Vagina (tissue), 2 donors: ENCODE measurements at regions not wholly inside any gene's neighbourhood (a gene's known extent, or its start where the extent isn't known, plus 50 kb on each side); places are given as distances from the start of the nearest gene placed in this dataset.

Experiments used
- DNase-seq, 2 donors: peaks; one replicate each; pipeline ENCODE4 v3.0.0-alpha.2; 2017; ENCODE audit errors: extremely low spot score in 2 of 2
- H3K27ac ChIP-seq: fragments of 200-600 bp; sonication (generic); one replicate; pipeline ENCODE4 v1.5.1; 2019
- H3K27me3 ChIP-seq: fragments of 200-600 bp; sonication (generic); one replicate; pipeline ENCODE4 v1.5.1; 2019
- H3K36me3 ChIP-seq, 2 donors: fragments of 200-600 bp; sonication (generic); one replicate each; pipeline ENCODE4 v1.5.1; 2017 to 2019
- H3K4me1 ChIP-seq: fragments of 200-600 bp; sonication (generic); one replicate; pipeline ENCODE4 v1.5.1; 2019
- H3K4me3 ChIP-seq, 2 donors: fragments of 200-600 bp; sonication (generic); 1 replicate in 1 of 2; 2 replicates in 1 of 2; pipeline ENCODE4 v1.5.1; 2016 to 2019
- H3K9me3 ChIP-seq: fragments of 200-600 bp; sonication (generic); one replicate; pipeline ENCODE4 v1.5.1; 2019
- POLR2A ChIP-seq, 2 donors: fragments of 450-650 bp; IDR thresholded peaks; one replicate each; pipeline ENCODE4 v1.6.1; 2017; ENCODE audit warnings: antibody characterized with exemption in 2 of 2, mild to moderate bottlenecking in 2 of 2, moderate library complexity in 2 of 2
- POLR2AphosphoS5 ChIP-seq, 2 donors: sonication (generic); formaldehyde crosslinking; IDR thresholded peaks; one replicate each; pipeline ENCODE4 v1.9.0; 2017; ENCODE audit warnings: antibody characterized with exemption in 2 of 2, mild to moderate bottlenecking in 2 of 2, low read depth in 1 of 2; ENCODE audit not compliant: insufficient read depth in 1 of 2
- intact Hi-C: fragments of 100-400 bp; cut with DNase I; formaldehyde crosslinking; loops from one replicate; pipeline ENCODE4 v1.15.1; 2023
- TF ChIP-seq, protein P1 (sequence below), 3 experiments: fragments of 450-650 bp in 2 of 3; fragments of 200-600 bp in 1 of 3; sonication (generic) in 1 of 3; IDR thresholded peaks; one replicate each; pipeline ENCODE4 v1.5.1; 2017 to 2019; ENCODE audit warnings: antibody characterized with exemption in 3 of 3, mild to moderate bottlenecking in 2 of 3, moderate library complexity in 2 of 3

DNA sequence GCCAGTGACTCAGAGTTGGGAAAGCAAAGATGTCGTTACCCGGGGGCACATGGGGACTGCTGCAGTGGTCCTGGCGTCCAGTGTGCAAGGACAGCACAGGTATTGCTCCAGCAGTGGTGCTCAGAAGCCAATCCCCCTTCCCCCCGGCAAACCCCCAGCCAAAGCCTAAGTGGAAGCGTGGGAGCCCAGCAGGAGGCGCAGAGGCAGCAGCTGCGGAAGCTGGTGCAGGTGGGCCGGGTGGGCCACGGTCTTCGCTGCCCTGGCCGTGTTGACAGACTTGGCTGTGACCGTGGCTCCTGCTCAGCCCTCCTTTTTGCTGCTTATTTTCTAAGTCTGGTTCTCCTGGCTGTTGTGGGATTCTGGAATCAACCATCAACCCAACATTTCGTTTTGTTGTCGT lies 369.8 kb upstream of the ST6GAL2 start:
- Histone ChIP-seq H3K36me3 (no peaks in the 10 kb centered on the region), H3K27me3 (no peaks in the 10 kb centered on the region), H3K27ac (no peak overlapping the region), H3K4me1 (no peaks in the 10 kb centered on the region), H3K9me3 (no peaks in the 10 kb centered on the region), H3K4me3 (no peak overlapping the region)
- no peak for DNase-seq
- TF ChIP-seq, protein P1, sequence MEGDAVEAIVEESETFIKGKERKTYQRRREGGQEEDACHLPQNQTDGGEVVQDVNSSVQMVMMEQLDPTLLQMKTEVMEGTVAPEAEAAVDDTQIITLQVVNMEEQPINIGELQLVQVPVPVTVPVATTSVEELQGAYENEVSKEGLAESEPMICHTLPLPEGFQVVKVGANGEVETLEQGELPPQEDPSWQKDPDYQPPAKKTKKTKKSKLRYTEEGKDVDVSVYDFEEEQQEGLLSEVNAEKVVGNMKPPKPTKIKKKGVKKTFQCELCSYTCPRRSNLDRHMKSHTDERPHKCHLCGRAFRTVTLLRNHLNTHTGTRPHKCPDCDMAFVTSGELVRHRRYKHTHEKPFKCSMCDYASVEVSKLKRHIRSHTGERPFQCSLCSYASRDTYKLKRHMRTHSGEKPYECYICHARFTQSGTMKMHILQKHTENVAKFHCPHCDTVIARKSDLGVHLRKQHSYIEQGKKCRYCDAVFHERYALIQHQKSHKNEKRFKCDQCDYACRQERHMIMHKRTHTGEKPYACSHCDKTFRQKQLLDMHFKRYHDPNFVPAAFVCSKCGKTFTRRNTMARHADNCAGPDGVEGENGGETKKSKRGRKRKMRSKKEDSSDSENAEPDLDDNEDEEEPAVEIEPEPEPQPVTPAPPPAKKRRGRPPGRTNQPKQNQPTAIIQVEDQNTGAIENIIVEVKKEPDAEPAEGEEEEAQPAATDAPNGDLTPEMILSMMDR (IDR thresholded peaks at IDR 0.05): no peak
- no peak for TF ChIP-seq POLR2AphosphoS5 (IDR thresholded peaks at IDR 0.05; ENCODE audit: insufficient read depth in 1 of 2, low read depth in 1 of 2)
- TF ChIP-seq POLR2A (IDR thresholded peaks at IDR 0.05): no peak
- intact Hi-C loops: no loop called here

DNA sequence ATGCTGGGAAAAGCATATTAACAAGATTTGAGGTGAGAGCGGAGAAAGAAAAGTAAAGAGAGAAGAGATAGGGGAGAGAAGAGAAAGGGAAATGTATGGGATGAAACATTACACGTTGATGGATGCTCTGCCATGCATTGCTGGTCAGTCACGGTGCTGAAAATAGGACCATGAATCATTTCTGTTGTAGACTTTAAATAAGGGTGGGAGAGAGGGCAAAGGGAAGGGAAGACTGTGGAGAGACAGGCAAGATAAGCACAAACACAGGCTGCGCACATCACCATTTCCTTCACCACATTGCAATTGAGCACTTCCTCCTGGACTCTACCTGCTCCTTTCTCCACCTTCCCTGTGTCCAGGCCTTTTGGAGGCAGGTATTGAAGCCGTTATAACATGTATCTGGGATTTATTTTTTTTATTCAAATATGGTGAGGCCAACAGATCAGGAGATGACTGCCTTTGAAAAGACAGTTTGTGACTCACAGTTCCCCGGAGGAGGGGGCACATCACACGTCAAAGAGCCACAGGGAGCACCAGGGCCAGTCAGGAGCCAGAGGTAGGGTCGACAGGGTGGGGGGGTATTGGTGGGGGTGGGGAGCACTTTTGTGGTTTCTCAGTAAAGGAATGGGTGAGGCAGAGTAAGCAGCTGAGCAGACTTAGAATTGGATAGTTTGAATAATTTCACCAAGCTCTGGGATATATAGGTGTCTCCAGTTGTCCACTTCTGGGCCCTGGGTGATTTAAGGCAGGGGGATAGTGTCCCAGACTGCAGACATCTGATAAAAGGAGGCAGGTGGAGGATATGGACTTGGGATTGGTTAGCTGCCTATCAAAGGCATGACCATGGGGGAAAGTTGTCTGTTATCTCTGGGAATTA lies 372.8 kb upstream of the ST6GAL2 start:
- Histone ChIP-seq H3K4me1 (no peaks in the 10 kb centered on the region), H3K36me3 (no peaks in the 10 kb centered on the region), H3K4me3 (no peak overlapping the region), H3K27ac (no peak overlapping the region), H3K27me3 (no peaks in the 10 kb centered on the region), H3K9me3 (no peaks in the 10 kb centered on the region)
- intact Hi-C loops: no loop called here
- TF ChIP-seq, protein P1 (IDR thresholded peaks at IDR 0.05): no peak
- TF ChIP-seq POLR2A (IDR thresholded peaks at IDR 0.05) (no peak), POLR2AphosphoS5 (IDR thresholded peaks at IDR 0.05; ENCODE audit: insufficient read depth in 1 of 2, low read depth in 1 of 2) (no peak)
- DNase-seq: no peak

DNA sequence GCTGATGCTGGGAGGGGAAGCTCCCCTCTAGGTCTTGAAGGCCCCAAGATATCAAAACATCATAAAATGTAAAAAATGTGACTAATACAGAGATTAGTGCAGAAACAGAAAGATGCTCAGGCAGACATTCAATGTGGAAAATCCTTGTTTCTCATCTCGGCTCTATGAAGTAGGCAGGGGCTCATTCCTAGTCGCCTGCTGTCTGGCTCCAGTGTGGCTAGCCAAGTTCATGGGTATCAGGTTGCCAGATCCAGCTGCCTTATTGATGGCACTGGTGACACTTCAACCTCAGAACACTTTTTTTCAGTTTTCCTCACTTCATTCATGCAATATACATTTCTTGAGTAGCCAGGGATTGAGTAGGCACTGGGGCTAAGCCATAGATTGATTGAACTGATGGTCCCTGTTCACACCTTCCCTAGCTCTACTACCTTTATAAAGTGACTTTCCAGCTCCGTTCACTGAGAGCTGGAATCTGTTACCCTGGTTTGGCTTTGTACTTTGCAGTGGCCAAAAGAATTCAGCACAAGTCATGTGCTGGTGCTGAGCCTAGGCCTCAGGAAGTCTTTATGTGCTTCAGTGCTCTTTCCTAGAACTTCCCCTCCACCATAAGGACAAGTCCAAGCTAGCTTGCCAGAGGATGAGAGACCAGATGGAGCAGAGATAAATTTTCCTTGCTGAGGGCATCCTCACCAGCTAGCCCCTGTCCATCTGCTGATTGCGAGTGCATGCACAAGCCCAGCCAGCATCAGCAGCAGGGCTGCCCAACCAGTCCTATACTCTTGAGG lies 373.6 kb upstream of the ST6GAL2 start:
- Histone ChIP-seq H3K36me3 (no peaks in the 10 kb centered on the region), H3K9me3 (no peaks in the 10 kb centered on the region), H3K27me3 (no peaks in the 10 kb centered on the region), H3K4me1 (no peaks in the 10 kb centered on the region), H3K27ac (no peak overlapping the region), H3K4me3 (no peak overlapping the region)
- TF ChIP-seq POLR2A (IDR thresholded peaks at IDR 0.05): no peak
- no peak for TF ChIP-seq POLR2AphosphoS5 (IDR thresholded peaks at IDR 0.05; ENCODE audit: insufficient read depth in 1 of 2, low read depth in 1 of 2)
- TF ChIP-seq, protein P1 (IDR thresholded peaks at IDR 0.05): no peak
- DNase-seq: no peak
- intact Hi-C loops: loop anchor here (5.0 kb wide), 1 partner anchor 493 kb away; no protein-coding TSS in a partner anchor

- Histone ChIP-seq H3K27ac (no peak overlapping the region), H3K4me1 (no peaks in the 10 kb centered on the region), H3K27me3 (no peaks in the 10 kb centered on the region), H3K36me3 (no peaks in the 10 kb centered on the region), H3K9me3 (no peaks in the 10 kb centered on the region), H3K4me3 (no peak overlapping the region)
- TF ChIP-seq POLR2AphosphoS5 (IDR thresholded peaks at IDR 0.05; ENCODE audit: insufficient read depth in 1 of 2, low read depth in 1 of 2) (no peak), POLR2A (IDR thresholded peaks at IDR 0.05) (no peak)
- TF ChIP-seq, protein P1 (IDR thresholded peaks at IDR 0.05): no peak
- DNase-seq: no peak
- intact Hi-C loops: loop anchor here (5.0 kb wide), 1 partner anchor 489 kb away; no protein-coding TSS in a partner anchor
Observed at GRCh38 chr2:107263628-107264027, 377.7 kb upstream of the ST6GAL2 start.
